ENCODE measurements at regions not wholly inside any gene's neighbourhood (a gene's known extent, or its start where the extent isn't known, plus 50 kb on each side); places are given as distances from the start of the nearest gene placed in this dataset.

DNA sequence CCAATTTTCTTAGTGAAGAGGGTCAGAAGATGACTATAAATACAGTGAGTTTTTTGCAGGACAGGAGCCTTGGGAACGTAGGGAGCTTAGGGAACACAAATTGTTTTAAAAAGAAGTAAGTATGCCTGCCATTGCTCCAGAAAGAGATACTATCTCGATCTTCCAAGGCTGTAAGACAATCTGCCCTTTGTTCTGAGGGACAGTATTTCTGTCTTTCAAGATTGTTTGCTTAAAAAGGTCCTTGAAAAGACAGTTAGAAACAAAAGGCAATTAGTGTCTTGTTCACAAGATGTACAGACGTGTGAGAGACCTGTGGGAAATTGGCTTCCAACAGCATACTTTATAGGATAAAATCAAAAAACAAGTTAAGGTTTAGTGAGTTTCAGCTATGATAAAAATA is 321.2 kb upstream of the FAR2 start:
- DNase-seq, result no peak

DNA sequence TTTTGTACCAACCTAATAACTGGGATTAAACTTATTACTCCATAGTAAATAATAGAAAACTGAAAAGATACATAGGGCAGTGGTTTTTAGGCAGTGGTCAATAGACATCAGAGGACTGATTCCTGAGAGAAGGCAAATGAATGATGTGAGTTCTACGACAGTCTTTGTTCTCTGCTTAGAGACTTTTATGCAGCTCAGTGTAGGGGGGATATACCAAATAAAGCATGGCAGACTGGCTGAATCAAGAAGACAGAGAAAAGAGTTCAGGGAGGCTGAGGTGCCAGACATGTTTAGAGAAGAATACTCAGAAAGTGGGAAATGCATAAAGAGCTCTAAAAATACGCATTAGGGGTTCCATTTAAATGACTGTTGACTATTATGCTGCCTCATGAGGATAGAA is 320.8 kb upstream of the FAR2 start:
- DNase-seq, result no peak

DNA sequence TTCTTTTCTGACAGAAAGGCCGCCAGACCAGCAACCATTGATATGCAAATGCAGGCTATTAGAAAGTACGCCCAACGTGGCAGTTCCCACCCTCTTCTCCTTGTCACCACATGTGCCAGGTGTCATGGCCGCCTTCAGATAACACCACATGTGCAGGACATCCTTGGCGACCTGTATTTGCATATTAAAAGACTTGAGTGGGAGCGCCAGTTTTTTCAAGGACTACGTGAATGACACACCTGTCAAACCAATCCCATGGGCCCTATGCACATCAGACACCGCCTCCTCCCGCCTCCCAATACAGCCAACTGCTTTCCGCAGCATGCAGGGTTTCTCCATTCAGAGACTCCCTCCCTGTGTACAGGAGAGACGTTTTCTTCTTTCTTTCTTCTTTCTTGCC is 318.6 kb upstream of the FAR2 start:
- no peak for DNase-seq

DNA sequence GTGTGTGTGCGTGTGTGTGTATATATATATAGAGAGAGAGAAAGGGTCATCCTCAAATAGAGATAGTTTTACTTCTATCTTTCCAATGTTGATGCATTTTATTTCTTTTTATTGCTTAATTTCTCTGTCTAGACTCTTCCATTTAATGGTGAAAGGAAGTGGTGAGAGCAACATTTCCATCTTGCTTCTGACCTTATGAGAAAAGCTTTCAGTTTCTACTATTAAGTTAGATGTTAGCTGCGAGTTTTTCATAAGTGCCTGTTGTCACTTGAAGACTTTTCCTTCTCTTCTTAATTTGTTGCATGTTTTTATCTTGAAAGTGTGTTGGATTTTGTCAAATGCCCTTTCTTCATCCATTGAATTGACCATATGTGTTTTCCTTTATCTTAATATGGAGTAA is 304.4 kb upstream of the FAR2 start:
- DNase-seq, result no peak

DNA sequence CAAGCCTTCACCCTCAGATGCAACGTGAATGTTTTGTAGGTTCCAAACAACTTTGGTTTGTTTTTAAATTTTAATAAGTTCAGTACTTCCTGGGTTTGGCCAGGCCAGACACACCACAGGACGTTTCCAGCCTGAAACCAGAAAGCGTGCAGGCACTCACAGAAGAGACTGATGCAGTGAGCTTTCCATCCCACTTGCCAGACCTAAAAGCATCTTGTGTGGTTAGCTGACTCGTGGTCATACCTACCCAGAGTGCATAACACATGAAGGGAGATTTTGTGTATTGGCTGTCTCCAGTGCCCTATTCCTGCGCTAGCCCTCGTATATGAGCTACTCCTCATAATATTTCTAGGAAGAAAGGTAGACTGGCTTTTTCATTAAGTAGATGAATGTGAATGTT is 297.3 kb upstream of the FAR2 start:
- no peak for DNase-seq

DNA sequence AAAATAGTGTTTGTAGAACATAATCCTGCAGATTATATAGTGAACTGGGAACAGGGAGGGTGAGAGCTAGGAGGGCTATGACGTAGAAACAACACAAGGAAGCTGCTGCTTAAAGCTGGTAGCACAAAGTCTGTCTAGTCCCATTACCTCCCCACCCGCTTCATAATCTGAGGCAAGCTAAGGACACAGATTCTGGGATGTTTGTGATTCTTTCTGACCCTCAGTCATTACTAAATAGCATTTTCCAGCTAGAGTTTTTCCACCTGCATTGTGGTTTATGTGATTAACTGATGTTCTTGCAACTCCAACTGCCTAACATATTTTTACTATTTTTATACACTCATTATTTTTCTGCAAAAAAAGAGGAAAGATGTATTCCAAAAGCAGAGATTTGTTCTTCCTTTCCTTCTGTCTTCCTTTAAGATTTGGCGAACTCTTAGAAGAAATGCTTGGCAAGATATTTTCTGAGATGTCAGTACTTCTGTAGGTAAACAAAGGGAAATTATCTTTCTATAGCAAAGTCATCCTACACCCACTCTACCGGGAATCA is 293.2 kb upstream of the FAR2 start:
- no peak for DNase-seq

DNA sequence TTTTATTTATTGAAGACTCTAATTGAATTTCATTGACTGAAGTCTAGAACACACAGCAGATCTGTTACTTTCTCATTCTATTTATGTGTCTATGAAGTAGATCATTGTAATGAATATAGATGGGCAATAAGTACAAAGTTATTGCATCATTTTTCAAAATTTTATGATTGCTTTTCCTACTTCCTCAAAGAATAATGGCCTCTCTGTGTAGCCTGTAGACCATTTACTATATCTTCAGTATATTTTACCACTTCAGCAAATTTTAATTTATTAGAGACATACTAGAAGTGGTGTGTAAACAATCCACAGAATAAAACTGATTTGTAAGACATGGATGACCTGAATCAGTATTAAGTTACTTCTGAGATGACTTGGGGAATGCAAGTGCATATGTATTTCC is 291.7 kb upstream of the FAR2 start:
- no peak for DNase-seq

DNA sequence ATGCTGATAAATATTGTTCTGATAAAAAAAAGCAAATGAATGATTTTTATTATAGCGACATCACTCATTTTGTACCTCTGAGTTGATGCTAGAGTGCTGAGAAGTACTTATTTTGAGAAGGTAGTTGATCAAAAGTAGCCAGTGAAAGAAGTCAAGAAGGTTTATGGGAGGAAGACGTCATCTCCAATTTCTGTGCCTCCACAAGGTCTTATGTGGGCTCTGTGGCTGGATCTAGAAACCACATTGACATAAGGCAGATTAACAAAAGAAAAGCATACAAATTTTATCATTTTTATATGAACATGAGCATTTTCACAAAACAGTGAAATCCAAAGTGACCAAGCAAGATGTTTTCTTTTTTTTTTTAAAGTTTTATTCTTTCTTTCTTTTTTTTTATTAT is 289.5 kb upstream of the FAR2 start:
- no peak for DNase-seq

DNA sequence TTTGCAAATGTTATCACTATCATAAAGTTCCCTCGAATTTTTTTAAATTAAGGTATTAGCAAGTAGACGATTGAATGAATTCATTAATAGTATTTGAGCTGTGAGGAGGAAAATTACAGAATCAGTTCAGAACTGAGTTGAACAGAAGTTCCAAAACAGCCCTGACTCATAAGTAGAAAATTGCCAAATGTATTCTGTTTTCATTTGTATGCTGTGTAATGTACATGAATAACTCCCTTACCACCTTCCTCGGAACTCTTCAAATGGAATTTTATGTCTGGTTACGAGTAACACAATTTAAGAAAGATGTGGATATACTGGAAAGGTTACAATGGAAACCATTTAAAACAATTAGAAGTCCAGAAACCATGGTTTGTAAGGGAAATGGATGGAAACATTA is 283.3 kb upstream of the FAR2 start:
- no peak for DNase-seq

DNA sequence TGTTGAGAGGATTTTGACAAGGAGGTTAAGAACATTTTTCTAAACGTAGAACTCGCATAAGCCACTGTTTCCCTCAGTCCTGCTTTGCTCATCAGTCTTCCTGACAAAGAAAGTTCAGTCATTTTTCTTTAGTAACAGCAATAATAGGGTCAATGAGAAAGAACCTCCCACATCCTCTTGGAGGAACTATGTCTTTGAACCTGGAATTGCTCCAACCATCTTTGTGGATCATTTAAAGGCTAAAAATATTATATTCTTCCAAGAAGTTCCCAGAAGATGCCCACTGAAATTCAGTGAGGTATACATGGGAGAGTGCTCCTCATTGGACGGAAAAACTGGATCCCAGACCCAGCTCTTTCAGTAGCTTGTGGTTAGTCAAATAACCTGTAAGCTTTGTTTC is 282.8 kb upstream of the FAR2 start:
- no peak for DNase-seq

DNA sequence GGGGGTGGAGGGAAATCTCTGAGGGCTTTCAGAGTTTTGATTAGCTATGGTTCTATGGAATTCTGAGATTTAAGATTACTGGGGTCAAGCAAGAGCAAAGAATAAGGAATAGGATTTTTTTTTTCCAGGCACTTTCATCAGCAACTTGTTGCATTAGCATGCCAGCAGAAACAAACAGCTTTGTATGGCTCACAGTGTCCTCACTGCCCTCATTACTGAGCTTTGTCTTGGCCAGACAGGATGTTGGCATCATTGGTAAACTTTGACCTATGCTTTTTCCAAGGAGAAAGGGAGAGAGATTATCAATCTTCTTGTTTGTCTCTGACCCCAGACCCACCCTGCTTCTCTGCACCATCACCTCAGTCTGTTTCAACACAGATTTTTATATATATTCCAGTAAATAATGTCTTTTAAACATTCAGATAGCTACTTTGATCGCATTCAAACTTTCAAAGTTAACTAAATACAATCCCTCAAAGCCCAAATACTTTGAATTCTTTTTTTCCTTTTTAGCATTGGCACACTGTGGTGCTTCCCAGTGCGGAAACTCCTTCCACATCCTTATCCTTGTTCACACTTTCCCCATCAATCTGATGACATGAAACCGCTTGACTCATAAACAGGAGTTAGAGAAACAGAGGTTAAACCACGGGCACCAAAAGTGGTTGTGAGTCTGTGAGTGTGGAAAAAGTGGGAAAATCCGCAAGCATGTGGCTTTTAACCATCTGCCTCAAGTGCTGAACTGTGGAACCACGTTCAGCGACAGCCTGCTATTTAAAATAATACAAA is 282.2 kb upstream of the FAR2 start:
- no peak for DNase-seq

DNA sequence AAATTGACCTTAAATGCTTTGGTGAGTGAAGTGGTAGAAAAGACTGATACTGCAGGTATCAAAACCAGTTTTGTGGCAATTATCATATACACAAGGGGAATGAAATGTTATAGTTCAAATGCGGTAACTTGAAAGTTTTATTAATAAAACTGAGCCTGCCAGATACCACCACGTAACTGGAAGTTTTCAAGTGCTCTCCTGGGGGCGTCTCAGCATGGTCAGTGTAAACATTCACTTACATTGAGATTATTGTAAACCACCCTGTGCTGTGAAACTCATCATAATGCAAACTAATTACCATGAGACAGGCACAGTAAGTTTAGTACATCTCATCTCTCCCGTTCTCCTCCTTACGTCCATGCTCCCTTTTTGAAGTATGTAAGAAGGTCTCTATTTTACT is 280.7 kb upstream of the FAR2 start:
- no peak for DNase-seq

DNA sequence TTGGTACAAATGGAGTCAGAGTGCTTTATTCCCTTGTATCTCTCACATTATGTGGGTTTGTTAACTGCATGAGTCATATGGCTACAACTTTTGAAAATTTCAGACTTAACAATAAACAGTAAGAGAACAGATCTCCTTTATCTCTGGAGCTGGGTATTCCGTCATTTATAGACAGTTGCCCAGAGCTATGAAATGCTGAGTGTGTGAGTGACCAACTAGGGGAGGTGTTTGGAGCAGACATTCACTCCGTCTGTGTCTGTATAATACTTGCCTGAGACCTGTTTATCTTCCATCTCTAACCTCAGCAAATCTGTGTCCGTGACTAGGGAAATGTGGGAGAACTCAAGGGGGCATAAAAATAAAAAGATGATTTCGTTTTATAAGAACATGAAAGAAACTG is 279.9 kb upstream of the FAR2 start:
- DNase-seq, result no peak

DNA sequence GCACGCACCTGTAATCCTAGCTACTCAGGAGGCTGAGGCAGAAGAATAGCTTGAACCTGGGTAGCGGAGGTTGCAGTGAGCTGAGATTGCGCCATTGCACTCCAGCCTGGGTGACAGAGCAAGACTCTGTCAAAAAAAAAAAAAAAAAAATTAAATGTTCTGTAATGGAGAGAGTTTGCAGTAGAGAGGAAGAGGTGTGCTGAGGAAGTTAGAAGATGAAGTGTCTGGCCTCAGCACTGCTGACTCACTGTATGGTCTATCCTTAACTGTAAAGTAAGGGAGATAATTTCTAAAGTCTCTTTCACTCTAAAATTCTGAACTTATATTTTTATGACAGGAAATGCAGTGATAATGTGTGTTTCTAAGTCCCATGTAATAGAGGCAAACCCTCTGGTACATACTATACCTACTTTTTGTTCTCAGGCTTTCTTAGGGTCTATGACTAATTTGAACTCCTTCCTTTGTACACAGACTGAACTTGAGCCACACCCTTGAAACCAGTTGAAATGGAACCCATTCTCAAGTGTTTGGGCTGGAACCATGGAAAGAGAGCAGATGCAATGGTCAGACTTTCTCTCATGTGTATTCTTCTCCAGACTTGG is 278.1 kb upstream of the FAR2 start:
- peak; percentile 54 for DNase-seq

DNA sequence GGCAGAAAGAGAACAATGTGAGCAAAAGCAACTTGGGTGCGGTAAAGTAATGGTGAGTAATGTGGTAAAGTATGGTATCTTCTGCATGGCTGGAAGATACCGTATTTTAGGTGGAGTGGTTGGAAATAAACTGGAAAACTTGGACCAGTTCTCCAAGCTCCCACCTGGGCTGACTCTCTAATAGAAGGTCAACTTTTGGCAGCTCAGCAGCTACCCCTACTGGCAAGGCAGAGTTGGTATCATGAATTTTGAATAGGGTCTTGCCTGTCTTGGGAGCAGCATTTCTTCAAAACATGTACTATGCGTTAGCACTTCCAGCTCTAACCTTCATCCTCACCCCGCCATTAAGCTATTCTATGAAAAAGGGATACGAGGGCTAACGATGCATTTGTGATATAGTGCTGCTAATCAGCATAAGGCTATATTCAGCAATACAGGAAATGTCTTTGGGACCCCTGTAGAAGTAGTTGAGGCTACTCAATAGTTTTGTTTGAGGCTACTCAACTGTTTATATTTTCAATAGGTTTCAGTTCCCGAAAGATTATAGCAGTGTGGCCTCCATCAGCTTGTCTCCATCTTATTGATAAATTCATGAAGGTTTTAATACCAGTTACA is 276.3 kb upstream of the FAR2 start:
- DNase-seq, result peak; percentile 1

DNA sequence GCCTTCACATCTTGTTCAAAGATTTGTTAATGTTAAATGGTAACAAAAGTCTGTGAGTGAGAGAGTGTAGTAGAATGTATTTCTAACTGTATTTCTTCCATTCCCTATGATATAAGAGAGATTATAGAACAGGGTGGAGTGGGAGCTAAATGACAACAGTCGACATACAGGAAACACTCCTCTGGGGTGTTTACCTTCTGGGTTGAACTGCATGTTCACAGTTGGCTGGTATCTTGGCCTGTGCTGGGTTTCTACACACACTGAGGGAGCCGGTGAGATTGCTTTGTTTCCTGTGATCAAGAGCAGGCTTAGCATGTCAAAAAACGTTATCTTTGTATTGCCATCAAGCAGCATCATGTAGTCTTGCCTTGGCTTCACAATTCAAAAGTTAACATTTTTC is 274.3 kb upstream of the FAR2 start:
- DNase-seq, result no peak

DNA sequence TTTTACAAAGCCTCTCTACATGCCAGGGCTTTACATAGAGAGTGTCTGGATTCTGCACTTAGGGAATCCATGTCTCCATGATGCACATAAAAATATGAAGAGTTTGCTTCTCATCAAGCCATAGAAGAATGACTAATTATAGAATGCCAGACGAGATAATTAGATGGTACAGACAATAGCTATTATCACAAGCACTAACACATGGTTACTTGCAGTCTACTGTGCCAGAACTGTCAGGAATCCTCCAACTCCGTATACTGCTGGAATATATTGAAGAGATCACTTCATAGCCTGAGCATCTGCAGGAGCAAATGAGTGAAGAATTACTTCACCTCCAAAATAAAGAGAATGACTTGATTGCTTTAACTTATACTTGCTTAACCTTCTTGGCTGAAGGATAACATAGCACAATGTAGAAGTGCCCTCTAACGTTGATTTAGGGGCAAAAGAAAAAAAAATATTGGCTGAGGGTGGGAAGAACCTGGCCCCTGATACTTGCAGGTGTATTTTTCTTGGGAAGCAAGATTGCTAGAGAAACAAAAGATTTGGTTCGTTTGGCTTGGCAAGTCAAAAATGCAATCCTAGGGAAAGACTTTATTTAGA is 272.8 kb upstream of the FAR2 start:
- DNase-seq, result no peak

DNA sequence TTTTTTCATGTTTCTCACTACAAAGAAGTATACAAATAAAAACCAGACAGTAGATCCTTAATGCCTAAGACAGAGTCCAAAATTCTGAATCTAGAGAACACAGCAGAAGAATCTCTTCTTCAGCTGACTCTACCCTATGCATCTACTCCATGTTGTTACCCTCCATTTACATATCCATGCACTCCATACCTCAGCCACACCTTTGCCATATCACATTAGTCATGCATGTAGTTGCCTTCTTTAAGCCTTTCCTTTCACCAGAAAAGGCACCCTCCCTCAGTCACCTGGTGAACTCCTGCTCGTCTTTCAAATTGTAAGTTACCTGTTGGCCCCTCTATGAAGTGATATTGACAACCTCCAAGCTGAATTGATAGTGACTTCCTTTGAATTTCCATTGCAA is 271.2 kb upstream of the FAR2 start:
- no peak for DNase-seq

DNA sequence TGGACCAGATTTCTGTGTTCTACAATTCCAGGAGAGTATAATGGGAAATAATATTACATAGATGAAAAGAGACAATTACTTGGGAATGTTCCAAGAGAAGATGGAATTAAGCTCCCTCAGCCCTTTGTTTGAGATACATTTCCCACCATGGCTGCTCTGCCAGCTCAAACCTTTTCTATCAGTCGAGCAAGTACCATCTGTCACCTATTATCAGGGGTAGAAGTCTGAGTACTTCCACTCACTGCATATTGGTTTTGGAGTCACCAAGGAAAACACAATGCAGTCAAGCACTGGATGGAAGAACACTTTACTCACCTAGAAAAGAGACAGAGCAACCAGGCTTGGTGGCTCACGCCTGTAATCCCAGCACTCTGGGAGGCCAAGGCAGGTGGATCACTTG is 270.4 kb upstream of the FAR2 start:
- DNase-seq, result no peak

DNA sequence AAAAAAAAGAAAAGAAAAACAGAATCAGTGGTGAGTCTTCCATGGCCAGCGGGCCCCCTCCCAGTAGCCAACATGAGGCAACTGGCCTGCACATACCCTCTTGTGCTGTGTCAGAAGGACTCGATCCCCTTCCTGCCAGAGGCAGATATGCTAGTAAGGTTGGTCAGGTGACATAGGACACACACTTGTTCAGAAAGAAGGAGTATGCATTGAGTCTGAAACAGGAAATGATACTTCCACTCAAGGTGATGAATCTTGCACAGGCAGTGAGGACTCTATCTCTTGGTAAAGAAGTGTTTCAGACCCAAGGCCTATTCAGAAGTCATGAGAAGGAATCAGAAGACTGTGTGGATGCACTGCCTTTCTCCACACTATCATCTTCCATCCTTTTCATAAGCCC is 269.7 kb upstream of the FAR2 start:
- DNase-seq, result no peak

DNA sequence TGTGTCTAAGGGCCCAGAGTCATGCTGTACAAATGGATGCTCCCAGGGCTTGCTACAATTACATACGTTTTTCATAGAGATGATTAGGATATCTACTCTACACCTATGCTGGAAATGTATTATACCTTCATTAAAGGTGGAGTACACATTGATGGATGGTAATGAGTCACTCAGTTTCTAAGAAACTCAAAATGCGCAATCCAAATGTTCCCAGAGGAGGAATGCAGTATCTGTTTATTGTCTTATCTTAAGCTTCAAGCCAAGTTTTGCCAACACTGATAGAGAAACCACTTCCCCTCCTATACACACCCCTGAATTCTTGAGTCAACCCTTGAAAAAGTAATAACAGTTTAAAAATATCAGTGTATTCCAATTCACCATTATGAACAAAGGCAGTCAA is 266.6 kb upstream of the FAR2 start:
- peak; percentile 1 for DNase-seq

DNA sequence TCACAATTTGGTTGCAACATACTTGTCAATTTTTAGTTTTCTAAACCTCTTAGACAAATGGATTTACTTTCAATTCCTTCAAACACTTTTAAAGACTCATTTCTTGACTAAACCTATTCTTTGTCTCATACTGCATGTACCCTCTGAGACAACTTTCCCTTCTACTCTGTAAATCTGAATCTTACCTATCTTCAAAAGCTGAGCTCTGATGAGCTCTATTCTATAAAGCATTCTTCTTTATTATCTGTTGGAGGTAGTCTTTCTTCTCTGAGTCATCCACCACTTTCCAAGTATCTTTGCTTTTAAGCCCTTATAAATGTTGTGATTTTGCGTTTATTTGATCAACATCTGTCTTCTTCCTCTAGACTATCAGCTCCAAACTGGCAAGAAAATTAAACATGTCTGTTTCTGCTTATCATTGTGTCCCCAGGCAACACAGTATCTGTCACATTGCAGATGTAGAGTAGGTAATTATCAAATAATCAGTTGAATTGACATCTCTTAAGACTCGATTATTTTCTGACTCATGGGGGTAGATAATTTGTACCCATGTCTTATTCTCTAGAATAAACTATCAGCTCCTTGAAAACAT is 265.6 kb upstream of the FAR2 start:
- DNase-seq, result no peak

DNA sequence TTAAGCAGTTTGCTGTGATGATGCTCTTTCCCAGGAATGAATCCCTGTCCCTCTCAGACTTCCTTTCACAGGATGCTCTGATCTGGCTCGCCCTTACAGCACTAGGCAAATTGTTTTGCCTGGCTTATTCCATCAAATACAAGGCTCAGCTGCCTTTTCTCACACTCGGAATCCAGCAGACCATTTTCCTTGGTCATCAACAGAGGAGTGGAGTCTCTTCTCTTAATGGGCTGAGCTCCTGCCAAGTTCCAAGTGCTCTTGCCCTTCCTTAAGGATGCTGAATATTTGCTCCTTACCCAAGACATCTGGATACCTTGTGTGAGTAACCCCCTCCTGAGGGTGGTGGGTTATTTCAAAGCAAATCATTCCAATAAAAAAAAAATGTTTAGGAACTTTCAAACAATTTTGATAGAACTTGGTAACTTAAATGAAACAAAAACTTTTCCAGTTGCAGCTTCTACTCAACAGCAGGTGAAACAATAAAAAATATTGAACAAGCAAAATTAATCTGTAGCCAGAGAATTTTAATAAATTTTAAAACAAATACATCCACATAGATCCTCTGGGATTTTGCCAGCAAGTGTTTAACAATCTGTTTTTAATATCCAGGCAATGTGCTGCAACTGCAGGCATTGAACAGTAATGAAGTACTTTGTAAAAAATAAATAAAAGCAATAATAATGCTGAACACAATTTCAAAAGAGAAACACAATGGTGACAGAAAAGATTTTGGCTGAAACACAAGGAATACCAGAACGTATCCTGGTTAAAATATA is 264.0 kb upstream of the FAR2 start:
- DNase-seq, result no peak
